CD4-positive, alpha-beta T cell treated with Interleukin-12 subunit alpha and Interleukin-12 subunit beta, for 1 hour (primary cell): ENCODE measurements at regions not wholly inside any gene's neighbourhood (a gene's known extent, or its start where the extent isn't known, plus 50 kb on each side); places are given as distances from the start of the nearest gene placed in this dataset.
"Not testable (repeated sequence)": the region's sequence is repeated elsewhere in the genome, so short reads cannot be mapped to it uniquely, and the experiment has no call there.

Source experiments
- DNase-seq: peaks from one replicate; pipeline ENCODE4 v3.0.0-alpha.2; 2020

DNA sequence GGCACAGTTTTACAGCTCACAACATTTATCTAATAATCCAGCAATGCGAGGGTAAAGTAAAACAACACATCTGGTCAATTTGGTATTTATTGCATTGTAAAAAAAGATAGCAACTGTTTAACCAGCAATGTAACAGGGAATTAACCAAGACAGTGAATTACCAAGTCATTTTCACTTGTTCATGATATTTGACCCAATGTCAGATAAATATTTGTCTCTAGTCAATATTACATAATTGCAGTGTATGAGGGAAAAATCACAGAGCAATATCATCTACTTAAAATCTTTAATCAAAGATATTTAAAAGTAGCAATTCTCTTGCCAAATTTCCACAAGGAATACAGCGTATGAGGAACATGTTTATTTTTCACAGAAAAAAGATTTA, 1265.1 kb upstream of the CHAC2 start:
- DNase-seq: no peak

DNA sequence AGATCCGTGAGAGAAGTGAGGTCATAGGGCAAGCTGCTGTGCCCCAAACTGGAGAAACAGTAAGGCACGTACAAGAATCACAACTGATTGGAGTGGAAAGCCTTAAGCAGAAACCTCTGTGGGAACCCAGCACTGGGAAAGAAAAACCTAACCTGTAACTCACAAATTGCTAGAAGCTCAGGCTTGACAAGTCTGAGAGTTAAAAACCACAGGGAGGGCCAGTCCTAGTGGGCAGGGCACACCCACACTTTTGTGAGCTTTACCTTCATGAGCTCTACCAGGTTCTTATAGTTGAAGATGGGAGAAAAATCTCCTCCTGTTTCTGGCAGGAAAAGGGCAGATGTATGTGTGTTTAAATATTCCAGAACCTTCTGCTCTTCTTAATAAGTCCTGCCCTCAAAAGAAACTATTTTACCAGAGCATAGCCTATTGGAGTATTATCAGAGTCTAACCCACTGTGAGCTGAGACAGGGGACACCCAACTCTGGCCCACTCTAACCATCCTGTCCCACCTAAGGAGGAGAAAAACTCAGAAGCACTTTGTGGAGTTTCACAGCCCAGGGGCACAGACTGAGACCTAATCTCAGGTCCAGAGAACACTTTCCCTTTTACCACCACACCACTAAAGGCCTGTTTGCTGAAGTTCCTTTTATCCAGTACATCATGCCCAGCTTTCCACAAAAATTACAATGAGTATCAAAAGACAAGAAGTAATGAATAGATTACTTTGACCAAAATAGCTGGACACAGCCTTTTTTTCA, 1265.7 kb upstream of the CHAC2 start:
- no peak for DNase-seq

DNA sequence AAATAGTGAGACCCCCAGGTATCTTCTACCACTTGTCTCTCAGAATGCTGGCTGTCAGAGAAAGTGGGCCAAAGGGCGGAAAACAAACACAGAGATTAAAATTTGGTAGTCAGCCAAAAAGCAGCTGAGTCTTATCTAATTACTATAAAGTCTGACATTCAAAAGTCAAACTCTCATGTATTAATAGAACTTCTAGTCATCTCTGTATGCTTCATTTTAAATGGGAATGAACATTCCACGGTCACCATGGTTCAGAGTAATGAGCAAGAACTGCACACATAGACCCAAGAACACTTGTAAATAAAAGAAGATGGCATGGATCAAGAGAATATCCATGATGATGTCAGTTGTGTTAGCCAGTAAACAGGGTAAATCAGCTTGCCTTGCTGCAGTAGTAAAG, 1267.0 kb upstream of the CHAC2 start:
- no peak for DNase-seq

DNA sequence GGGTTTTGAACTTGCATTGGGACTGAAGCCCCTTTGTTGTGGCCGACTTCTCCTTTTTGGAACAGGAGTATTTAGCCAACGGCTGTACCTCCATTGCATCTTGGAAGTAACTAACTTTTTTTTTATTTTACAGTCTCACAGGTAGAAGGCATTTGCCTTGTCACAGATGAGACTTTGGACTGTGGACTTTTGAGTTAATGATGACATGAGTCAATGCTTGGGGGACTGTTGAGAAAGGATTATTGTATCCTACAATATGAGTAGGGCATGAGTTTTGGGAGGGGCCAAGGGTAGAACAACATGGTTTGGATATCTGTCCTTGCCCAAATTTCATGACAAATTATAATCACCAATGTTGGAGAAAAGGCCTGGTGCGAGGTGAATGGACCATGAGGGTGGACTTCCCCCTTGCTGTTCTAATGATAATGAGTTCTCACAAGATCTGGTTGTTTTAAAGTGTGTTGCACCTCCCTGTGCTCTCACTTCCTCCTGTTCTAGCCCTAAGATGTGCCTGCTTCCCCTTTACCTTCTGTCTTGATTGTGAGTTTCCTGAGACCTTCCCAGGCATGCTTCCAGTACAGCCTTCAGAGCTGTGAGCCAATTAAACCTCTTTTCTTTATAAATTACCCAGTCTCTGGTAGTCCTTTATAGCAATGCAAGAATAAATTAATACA, 1269.4 kb upstream of the CHAC2 start:
- DNase-seq: no peak

DNA sequence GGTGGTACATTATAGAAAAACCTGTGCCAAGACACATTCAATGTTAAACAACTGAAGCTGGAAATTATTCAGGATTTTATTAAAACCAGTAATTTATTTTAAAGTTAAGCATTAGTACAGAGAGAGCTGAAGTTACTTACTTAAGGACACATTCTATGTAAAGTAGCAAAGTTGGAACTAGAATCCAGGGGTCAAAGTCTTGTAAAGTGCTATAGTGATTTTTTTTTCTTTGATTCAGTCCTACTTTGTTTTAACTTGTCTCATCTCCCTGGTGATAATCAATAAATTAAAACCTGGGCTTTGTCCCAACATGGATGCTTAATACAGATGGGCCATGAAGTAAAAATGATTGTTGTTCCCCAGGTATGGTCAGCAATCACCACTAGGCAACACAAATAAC, 1271.8 kb upstream of the CHAC2 start:
- no peak for DNase-seq

DNA sequence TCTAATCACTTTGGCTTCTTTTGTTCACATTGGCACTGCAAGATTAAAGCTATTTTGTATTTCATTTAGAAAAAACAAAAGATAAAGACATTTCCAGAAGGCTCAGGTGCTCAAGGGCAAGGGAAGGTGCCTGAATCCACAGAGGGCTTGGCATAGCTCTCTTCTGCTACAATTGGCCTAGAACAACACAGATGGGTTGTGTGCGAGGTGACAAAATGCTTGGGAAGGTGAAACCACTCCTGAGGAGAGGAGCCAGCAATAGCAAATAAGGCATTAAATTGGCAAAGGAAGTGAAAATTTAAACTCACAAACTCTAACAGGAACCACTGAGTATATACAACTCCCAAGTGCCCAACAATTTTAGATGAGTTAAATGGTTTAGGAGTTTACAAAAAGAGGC, 1290.4 kb upstream of the CHAC2 start:
- DNase-seq: no peak

DNA sequence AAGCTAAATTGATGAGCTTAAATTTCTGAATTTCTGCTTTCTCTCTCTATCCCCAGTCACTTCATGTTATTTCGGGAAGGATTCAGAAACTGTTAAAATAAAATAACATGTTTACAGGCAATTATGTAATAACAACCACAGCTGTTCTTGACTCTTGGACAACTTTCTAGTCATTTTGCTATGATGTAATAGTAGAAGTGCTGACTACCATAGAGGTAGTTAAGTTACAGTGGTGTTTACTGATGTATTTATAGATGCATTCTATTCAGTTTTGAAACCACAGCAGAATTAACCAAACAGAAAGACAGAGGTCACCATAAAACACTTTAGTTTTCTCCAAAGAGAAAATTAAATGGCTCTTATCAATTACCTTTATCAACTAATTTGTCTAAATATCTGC, 1292.0 kb upstream of the CHAC2 start:
- DNase-seq: no peak

DNA sequence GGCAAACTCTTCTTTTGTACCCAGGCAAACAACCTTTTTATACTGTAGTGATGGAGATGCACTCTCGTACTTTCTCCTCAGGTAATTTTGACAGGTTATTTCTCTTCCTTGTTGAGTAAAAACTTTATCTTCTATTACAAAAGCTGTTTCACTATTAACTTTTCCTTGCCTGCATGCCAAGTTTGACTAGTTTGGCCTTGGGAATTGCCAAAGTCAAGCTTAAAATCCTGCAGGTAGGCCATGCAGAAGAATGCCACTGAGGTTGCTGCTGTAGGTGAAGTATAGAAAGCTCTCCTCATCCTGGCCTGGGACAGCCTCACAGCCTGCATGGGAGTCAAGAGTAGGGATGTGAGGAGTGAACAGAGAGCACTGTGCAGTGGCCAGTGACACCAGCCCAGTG, 1293.5 kb upstream of the CHAC2 start:
- no peak for DNase-seq

DNA sequence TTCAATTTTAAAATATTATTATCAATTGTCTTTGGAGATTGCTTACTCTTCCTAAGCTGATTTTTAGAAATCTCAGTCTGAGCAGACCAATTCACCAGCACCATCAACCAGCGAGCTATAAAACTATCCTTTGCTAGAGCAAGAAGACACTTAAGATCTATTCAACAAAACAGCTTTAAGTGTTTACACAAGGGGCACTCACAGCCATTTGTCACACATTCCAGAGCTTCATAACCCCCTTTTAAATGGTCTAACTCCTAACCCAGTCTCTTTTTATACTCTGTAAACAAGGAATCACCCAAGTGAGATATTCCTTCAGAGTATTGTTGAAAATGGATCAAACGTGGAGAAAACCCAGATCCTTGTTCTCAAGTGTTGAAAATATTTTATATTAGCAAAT, 1294.1 kb upstream of the CHAC2 start:
- no peak for DNase-seq

DNA sequence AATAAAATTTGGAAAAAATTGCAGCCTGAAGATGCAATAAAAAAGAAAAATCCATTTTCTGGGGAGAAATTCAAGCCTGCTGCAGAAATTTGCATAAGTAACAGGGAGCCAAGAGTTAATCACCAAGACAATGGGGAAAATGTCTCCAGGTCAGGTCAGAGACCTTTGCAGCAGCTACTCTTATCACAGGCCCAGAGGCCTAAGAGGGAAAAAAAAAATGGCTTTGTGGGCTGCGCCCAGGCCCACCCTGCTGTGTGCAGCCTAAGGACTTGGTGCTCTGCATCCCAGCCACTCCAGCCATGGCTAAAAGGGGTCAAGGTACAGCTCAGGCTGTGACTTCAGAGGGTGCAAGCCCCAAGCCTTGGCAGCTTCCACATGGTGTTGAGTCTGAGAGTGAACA, 1297.1 kb upstream of the CHAC2 start:
- not testable (repeated sequence) for DNase-seq

DNA sequence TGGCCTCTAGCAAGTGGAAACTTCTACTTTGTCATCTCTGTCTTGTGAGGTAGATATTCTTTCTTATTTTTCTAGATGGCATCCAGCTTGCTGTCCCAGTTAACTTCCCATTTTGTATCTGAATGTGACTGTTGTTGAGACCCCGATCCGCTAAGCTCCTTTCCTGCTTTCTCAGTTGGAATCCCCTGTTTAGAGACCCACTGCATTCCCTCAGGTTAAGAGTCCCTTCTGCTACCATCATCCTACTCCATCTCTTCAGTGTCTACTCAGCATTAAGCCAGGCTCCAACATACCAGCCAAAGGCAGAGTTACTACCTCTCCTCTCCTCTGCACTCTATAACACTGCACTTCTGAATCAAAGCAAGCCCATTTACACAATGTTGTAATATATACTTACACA, 1300.4 kb upstream of the CHAC2 start:
- DNase-seq: no peak

DNA sequence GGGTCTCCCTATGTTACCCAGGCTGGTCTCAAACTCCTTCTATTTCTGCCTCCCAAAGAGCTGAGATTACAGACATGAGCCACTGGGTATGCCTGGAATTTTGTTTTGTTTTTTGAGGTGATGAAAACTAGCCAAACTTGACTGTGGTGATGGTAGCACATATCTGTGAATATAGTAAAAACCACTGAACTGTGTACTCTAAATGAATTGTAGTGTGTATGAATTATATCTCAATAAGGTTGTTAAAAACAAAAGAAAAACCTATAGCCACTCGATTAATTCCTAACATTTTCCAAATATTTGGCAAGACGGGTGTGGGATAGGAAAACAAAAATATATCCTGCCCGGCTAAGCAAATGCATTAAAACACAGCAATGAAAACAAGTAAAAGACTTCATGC, 1302.3 kb upstream of the CHAC2 start:
- no peak for DNase-seq

DNA sequence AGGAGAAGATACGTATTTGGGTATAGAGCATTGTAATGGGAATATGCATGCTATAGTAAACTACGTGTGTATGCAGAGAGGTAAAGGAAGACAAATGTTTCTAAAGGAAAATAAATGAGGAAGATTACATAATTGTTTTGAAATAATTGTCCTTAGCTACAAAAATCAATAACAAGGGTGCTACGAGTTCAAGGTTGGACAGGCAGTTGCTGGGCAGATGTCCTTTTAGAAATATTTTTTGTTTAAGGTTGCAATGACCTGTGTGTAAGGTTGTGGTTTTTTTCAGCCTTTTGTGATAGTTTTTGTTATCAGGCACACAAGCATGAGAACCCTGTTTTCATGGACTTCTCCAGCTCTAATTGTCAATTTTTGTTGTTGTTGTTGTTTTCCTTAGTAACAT, 1304.1 kb upstream of the CHAC2 start:
- DNase-seq: no peak

DNA sequence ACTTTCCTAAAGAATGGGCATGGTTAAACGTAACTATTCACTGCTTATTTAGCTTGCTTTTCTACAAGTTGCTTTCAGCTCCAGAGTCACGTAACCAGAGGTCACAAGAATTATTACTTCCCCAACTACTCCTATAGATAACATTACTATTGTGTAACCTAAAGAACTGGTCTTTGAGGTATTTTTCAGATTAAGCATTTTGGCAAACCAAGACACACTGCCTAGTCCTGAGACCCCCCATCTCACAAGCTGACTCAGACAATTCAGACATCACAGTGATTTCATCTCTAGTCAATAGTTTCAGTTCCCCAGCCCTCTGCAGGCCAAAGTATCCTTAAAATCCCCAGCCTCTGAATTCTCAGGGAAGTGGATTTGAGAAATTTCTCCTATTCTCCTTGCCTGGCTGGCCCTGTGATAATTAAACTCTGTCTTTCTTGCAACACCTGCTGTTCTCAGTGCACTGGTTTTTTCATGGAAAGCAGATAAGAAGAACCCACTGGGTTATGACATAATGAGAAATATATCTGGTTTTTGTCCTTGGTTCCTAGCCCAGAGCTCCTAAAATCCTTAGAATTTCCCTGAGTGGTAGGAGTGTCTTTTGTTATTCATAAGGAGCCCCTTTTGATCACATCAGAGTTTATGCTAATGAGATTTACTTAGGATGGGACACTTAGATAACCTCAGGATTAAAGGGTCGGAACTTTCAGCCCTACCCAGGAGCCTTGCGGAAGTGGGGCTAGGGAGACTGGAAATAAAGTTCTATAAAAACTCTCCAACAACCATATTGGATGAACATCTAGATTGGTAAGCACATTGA, 1310.8 kb upstream of the CHAC2 start:
- DNase-seq: no peak

DNA sequence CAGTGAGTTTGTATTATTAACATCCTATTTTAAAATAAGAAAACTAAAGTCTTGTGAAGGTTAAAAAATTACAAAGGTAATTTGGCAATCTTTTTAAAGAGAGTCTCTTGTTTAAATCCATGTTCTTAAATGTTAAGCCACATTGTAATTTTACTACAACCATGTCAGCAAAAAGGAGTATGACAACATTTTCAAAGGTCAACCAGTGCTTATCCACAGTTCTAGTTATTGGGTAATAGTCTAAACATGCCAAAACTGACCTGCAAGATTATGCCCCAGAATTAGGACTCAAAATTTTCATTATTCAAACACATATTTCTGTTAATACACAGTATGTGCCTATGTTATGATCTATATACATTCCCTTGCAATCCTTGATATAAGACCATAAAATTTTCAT, 1312.6 kb upstream of the CHAC2 start:
- DNase-seq: no peak

DNA sequence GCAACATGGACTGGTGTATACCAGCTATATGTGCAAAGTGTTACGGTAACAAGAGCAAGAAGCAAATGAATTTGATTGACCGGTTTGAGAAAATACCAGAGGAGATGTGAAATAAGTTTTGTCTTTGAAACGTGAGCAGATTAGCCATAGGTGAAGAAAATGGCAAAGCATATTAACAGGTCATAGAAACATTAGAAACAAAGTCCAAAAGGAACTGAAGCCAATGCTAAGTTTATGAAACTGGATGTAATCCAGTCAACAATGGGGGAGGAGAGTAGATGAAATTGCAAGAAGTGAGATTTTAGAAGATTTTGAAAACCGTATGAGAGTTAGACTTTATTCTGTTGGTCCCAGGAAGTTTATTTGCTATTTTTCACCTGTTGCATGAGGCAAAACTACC, 1315.4 kb upstream of the CHAC2 start:
- DNase-seq: no peak

DNA sequence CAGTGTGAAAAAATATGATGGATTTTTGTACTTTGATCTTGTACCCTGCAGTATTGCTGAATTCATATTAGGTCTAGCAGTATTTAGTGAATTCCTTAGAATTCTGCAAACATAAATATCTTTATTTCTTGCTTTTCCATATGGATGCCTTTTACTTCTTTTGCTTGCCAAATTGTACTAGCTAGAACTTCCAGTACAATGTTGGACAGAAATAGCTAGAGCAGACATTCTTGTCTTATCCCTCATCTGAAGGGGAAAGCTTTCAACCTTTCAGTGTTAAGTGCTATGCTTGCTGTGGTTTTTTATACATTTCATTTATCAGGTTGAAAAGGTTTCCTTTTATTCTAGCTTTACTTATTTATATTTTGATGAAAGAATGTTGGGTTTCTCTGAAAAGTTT, 1321.9 kb upstream of the CHAC2 start:
- DNase-seq: no peak

DNA sequence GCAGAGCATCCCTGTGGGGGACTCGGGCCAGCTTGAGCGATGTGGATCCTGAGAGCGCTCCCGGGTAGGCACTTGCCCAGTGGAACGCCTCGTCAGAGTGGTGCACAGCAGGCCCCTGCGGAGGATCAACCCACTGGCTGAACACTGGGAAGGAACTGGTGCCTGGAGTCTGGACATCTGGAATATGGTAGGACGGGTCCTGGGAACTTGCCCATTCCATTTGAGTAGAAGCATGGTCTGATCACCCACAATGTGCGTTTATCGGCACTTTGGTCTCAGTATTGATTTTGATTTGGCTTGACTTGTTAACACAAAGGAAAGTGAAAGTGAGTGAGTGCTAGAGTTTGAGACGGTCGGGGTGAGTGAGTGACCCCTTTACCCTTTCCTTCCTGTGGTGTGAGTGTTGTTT, 1336.2 kb upstream of the CHAC2 start:
- no peak for DNase-seq

DNA sequence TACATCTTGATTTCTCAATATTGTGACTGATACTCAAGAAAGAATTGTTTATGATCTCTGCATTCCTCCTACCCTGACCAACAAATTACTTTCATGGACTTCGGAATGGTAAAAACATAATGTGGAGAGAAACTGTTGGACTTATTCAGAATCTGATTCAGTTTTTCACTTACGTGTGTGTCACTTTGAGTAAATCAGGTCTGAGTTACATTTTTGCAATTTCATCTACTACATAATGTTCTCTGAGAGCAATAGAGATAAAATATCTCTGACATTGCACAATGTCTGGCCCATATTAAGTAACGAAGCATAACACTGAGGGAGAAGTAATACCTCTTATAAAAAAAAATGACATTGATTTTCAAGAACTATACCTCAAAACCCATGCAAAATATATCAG, 1337.9 kb upstream of the CHAC2 start:
- DNase-seq: no peak

DNA sequence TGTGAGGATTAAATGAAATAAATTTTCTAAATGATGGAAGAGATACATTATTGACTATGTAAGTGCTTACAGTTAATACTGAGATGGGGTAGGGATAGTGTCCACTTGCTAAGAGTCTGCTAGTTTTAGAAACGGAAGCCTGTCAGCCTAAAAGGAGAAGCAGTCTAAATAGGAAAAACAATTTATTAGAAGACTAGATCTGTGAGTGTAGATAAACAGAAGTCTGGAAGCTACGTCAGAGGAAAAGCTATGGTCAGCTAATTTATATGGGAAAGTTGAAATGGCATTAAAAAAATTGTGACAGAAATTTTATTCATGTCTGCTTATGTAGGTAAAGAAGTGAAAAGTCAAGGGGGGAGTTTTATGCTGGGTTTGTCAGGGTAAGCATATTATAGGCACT, 1338.4 kb upstream of the CHAC2 start:
- no peak for DNase-seq

DNA sequence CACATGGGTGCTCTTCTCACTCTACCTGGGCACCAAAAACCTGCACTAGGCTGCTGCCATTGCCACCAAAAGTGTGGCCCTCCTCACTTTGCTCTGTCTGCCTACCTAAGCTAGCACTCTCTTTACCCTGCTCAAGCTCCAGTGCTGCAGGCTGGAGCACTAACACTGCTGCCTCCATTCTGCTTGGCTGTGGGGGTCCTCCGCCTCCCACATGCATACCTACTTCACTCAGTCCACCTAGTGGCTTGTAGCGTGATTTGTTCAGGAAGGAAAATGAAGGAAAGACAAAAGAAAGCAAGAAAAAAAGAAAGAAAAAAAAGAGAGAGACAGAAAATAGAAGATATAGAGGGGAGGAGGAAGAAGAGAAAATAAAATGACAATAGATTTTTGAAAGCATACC, 1339.4 kb upstream of the CHAC2 start:
- DNase-seq: no peak

DNA sequence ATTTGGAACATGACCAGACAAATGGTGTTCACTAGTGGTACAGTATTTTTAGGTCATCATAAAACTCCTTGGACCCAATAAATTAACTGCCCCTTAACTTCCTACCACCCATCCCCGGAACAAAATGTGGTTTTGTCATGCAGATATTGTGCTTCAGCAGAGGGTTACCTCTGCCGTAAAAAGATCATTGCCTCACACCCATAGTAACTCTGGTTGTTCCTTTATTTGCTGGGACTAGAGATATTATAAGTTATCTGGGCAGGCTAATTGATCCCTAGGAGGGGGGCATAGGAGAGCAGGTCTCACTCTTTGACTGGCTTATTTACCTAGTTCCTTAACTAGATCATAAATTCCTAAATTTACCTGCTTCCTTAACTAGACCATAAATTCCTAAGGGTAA, 1343.9 kb upstream of the CHAC2 start:
- DNase-seq: no peak

DNA sequence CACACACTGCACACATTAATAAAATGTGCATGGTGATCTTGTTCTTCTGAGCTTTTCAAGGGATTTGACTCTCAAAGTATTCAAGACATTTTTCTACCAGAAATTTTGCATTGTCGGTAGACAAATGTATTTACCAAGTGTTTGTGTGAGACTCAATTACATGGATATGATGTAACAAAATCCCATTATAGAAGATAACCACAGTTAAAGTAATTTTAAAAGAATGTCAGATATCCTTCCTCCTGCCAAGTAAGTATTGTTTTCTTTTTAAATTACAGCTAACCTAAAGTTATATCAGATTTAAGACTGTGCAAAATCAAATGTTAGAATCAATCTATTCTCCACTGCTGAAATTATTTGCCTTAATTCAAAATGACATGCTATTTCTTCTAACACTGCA, 1344.5 kb upstream of the CHAC2 start:
- DNase-seq: no peak

DNA sequence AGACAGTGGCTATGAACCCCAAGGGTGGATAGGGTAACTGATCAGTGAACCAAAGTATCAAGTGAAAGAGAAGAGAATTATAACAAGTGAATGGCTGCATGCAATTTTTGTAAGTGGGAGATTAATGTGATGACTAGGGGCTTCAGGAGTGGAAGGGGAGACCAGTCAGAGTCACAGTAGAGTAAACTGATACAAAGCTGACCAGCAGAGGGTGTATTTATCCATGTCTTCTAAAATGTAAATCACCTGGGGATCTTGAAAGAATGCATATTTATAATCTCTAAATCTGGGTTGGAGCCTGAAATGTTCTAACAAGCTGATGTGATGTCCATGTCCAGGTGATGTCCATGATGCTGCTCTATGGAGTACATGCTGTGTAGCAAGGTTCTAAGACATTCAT, 1351.3 kb upstream of the CHAC2 start:
- no peak for DNase-seq
